IgD-negative memory B cell (primary cell): ENCODE measurements at regions not wholly inside any gene's neighbourhood (a gene's known extent, or its start where the extent isn't known, plus 50 kb on each side); places are given as distances from the start of the nearest gene placed in this dataset.

Source experiments
- H3K27ac Mint-ChIP-seq, 3 donors: one replicate each; pipeline ENCODE4 v1.8.0; 2020 to 2022; ENCODE audit warnings: mild to moderate bottlenecking in 3 of 3, mixed read lengths in 3 of 3, moderate library complexity in 1 of 3
- H3K27me3 Mint-ChIP-seq: one replicate; pipeline ENCODE4 v1.8.0; 2021; ENCODE audit warnings: mixed read lengths
- H3K36me3 Mint-ChIP-seq: one replicate; pipeline ENCODE4 v1.8.0; 2020; ENCODE audit warnings: mild to moderate bottlenecking, mixed read lengths
- H3K4me1 Mint-ChIP-seq, 3 donors: one replicate each; pipeline ENCODE4 v1.8.0; 2020 to 2022; ENCODE audit warnings: mixed read lengths in 3 of 3, mild to moderate bottlenecking in 1 of 3
- H3K4me3 Mint-ChIP-seq, 4 donors: one replicate each; pipeline ENCODE4 v1.8.0; 2020 to 2022; ENCODE audit warnings: mild to moderate bottlenecking in 4 of 4, mixed read lengths in 4 of 4, moderate library complexity in 3 of 4
- H3K9me3 Mint-ChIP-seq, 3 donors: one replicate each; pipeline ENCODE4 v1.8.0; 2020 to 2021; ENCODE audit warnings: mixed read lengths in 3 of 3, mild to moderate bottlenecking in 1 of 3

DNA sequence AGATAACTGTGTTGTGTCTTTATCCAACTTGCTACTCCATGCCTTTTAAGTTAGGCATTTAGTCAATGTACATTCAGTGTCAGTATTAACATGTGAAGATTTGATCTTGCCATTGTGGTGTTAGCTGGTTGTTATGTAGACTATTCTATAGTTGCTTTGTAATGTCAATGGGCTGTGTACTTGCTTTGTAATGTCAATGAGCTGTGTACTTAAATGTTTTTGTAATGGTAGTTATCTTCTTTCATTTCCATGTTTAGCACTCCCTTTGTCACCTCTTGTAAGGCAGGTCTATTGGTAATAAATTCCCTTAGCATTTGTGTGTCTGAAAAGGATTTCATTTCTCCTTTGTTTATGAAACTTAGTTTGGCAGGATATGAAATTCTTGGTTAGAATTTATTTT lies 53.4 kb downstream of the MC4R start:
- no peak overlapping the region for H3K27ac Mint-ChIP-seq
- no peak overlapping the region for H3K4me3 Mint-ChIP-seq
- H3K36me3 Mint-ChIP-seq: no peaks in the 10 kb centered on the region
- peaks cover 0 to 4% (median 0%) of the 10 kb centered on the region in 3 donors for H3K9me3 Mint-ChIP-seq
- H3K27me3 Mint-ChIP-seq: no peaks in the 10 kb centered on the region
- H3K4me1 Mint-ChIP-seq: no peaks in the 10 kb centered on the region

DNA sequence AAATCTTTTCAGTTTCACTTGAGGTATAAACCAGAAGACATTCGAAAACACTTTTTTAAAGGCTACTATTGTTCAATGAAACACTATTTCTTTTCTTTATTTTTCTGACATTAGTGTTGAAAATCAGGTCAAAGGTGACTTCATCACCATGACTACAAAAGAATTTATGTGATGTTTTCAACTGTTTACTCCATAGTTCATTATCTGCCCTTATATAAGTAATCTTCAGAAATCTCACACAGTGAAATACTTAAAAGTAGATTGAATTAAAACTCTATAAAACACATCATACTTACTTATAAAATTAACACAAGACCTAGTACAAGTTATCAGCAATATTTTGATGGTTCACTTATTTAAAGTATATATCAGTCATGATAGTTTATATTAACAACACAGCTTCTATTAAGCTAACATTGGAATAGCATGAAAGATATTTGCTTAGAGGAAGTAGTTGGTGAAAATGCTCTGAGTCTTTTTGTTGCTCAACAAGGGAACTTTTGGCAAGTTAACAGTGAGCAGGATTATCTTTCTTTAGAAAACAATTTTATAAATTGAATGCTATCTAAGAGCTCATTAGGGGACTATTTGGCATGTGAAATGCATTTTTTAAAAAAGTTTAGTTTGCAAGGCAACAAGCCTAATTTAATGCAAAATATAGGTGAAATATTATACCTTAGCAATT lies 60.8 kb downstream of the MC4R start:
- Mint-ChIP-seq H3K4me3 (no peak overlapping the region), H3K36me3 (no peaks in the 10 kb centered on the region), H3K27ac (no peak overlapping the region), H3K9me3 (peaks cover 0 to 2% (median 0%) of the 10 kb centered on the region in 3 donors), H3K27me3 (no peaks in the 10 kb centered on the region), H3K4me1 (no peaks in the 10 kb centered on the region)

DNA sequence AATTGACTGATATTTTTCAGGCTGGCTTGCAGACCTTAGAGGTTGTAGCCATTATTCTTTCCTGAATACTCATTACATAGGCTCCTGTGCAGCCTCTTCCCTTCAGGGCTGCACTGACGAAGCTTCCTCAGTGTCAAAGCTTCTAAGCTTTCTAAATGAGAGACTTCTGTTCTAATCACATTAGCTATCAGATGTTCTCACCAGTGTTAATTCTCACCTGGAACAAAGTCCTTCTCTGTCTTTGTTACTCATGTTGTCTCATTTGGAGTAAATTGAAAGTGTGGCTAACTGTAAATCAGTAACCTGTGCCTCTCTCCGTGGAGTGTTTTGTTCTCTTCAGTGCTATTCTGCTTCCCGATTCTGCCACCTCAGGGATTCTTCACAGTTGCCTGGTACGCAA lies 76.9 kb downstream of the MC4R start:
- Mint-ChIP-seq H3K4me1 (no peaks in the 10 kb centered on the region), H3K4me3 (no peak overlapping the region), H3K27me3 (no peaks in the 10 kb centered on the region), H3K27ac (no peak overlapping the region), H3K9me3 (peaks cover 0 to 3% (median 0%) of the 10 kb centered on the region in 3 donors), H3K36me3 (no peaks in the 10 kb centered on the region)

DNA sequence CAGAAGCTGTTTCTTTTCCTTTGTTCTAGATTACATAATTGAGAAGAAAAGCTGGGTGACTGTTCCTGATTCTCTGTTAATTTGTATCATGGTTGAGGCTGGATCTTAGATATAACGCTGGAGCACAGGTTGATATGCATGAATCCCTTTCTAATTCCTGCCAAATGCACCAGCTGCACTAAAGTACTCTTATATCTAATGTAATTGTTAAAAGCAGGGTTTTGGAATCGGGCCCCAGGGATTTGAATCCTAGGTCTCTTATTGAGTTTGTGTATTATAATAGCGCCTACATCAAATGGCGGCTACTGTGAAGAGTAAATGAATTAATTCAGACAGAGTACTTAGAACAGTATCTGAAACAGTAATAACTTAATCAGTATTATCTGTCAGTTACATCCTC lies 80.4 kb downstream of the MC4R start:
- H3K27me3 Mint-ChIP-seq: no peaks in the 10 kb centered on the region
- no peak overlapping the region for H3K27ac Mint-ChIP-seq
- H3K9me3 Mint-ChIP-seq: peaks cover 0 to under 1% (median 0%) of the 10 kb centered on the region in 3 donors
- H3K36me3 Mint-ChIP-seq: no peaks in the 10 kb centered on the region
- H3K4me3 Mint-ChIP-seq: no peak overlapping the region
- H3K4me1 Mint-ChIP-seq: no peaks in the 10 kb centered on the region

DNA sequence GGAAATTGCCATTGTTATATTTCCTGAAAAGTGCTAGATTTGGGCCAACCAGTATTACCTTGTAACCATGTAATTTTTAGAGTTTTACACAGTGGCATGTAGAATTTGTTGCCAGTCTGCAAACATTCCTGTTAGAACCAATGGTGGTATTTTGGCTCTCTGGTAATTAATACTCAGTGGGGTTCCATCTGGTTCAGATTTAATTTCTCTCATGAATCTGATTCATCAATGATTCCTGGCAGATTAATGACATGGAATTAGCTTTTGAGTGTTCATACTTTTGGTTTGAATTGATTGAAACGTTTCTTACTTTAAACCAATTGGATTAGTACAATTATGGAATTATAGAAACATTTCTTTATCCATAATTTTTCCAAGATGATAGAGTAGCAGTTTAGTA lies 93.2 kb downstream of the MC4R start:
- Mint-ChIP-seq H3K9me3 (no peaks in the 10 kb centered on the region), H3K36me3 (no peaks in the 10 kb centered on the region), H3K4me3 (no peak overlapping the region), H3K27me3 (no peaks in the 10 kb centered on the region), H3K4me1 (no peaks in the 10 kb centered on the region), H3K27ac (no peak overlapping the region)

DNA sequence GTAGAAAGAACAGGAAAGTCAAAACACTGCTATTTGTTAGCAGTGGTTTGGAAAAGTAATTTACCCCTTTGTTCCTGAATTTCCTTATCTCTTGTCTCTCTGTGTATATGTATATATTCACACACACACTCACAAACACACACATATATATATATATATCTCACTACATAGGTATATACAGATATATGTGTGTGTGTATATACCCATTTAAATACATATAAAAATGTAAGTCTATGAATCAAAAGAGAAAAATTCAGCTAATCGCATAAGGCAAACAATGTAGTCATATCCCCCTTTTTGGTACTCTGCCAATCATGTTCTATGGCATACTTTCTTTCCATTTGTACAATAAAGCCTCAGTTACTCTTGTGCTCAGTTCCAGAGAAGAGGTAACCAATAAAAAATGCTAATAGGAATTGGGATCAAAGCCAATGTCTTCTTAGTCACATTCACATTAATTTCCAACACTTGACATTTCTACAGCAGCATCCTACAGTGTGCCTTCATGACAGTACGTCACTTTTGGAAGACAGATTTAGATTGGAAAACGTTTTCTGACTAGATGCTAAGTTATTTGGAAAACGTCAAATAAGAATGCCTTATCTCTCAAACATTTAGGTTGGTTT lies 94.6 kb downstream of the MC4R start:
- H3K4me3 Mint-ChIP-seq: no peak overlapping the region
- H3K27ac Mint-ChIP-seq: no peak overlapping the region
- no peaks in the 10 kb centered on the region for H3K4me1 Mint-ChIP-seq
- H3K36me3 Mint-ChIP-seq: no peaks in the 10 kb centered on the region
- no peaks in the 10 kb centered on the region for H3K27me3 Mint-ChIP-seq
- peaks cover 2 to 4% (median 2%) of the 10 kb centered on the region in 3 donors for H3K9me3 Mint-ChIP-seq

DNA sequence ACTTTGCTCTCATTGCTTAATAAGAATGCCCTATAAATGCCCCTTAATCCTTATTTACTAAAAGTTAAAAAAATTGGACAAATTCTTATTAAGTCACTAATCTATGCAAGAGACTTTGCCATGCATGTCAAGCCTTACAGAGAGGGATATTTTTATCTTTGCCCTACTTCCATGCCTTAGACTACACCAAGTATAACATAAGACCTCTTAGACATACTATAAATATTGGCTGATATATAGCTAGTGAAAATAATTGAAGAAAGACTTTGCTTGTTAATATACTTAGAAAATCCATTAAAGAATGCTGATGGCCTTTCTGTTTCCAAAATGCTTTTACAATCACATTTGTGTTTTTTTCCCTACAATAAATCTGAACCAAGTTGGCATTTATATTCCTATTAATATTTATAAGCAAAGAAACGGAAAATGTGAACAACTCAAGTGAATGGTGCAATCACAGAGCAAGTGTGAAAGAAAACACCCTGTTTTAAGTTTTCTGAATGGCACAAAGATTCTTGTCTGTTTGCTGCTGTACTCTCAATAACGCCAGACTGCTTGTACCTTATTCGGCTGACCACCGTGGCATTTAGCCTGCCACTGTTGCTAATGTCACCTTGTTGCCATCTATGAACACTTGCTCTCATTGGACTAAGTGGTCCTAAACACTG lies 105.0 kb downstream of the MC4R start:
- H3K27ac Mint-ChIP-seq: no peak overlapping the region
- H3K9me3 Mint-ChIP-seq: peaks cover 0 to 7% (median 0%) of the 10 kb centered on the region in 3 donors
- no peaks in the 10 kb centered on the region for H3K27me3 Mint-ChIP-seq
- no peak overlapping the region for H3K4me3 Mint-ChIP-seq
- H3K36me3 Mint-ChIP-seq: no peaks in the 10 kb centered on the region
- H3K4me1 Mint-ChIP-seq: no peaks in the 10 kb centered on the region

DNA sequence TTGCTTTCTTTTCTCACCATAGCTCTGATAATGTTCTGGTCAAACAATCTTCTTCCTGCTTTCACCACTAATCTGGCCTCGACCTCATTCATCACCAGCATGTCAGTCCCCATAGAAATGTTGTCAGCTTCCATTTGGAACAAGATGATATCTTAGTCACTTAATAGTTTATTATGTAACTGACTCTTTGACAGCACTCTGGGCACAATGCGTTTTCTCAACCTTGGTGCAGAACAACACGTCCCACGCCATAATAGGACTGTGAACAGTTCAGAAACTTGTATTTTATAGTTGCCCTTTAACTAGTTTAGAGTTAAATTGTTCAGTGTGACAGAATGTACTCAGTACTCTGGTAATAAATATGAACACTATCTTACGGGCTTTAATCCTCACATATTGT lies 106.0 kb downstream of the MC4R start:
- H3K9me3 Mint-ChIP-seq: peaks cover 0 to 7% (median 4%) of the 10 kb centered on the region in 3 donors
- no peak overlapping the region for H3K4me3 Mint-ChIP-seq
- no peak overlapping the region for H3K27ac Mint-ChIP-seq
- H3K36me3 Mint-ChIP-seq: peaks cover 1% of the 10 kb centered on the region
- no peaks in the 10 kb centered on the region for H3K4me1 Mint-ChIP-seq
- H3K27me3 Mint-ChIP-seq: no peaks in the 10 kb centered on the region

DNA sequence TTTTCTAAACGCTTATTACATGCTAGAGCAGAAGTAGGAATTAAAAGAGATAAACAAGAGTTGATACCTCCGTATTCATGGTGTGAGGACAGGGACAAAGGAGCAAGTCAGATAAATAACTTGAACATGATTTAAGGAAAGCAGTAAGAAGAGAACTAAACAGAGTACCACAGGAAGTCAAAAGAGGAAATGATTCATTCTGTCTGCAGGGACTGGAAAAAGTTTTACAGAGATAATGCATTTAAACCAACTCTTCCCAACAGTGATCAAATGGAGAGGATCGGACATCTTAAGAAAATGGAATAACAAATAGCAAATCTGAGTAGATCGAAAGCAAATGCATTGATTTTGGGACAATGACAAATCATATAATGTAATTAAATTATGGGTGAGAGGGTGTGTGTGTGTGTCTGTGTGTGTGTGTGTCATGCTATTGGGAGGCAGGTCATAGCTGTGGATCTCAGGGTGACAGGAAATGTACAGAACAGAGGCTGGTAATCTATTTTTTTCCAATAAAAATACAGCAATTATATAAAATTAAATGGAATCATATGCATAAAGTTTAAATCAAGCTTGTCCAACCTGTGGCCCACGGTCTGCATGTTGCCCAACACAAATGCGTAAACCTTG lies 113.4 kb downstream of the MC4R start:
- peaks cover 0 to 4% (median 1%) of the 10 kb centered on the region in 3 donors for H3K4me1 Mint-ChIP-seq
- peaks cover 1% of the 10 kb centered on the region for H3K36me3 Mint-ChIP-seq
- H3K27ac Mint-ChIP-seq: no peak overlapping the region
- H3K4me3 Mint-ChIP-seq: no peak overlapping the region
- H3K9me3 Mint-ChIP-seq: peaks cover 0 to 8% (median 4%) of the 10 kb centered on the region in 3 donors
- H3K27me3 Mint-ChIP-seq: no peaks in the 10 kb centered on the region

DNA sequence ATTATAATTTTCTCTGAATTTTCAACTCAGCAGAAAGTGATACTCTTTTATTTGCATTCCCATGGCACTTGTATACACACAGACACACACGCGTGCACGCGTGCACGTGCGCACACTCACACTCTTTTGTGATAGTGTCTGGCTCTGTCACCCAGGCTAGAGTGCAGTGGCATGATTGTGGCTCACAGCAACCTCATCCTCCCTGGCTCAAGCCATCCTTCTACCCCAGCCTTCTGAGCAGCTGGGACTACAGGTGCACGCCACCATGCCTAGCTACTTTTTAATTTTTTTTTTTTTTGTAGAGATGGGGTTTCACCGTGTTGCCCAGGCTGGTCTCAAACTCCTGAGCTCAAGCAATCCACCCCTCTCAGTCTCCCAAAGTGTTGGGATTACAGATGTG lies 123.2 kb downstream of the MC4R start:
- H3K4me3 Mint-ChIP-seq: no peak overlapping the region
- no peak overlapping the region for H3K27ac Mint-ChIP-seq
- peaks cover 5% of the 10 kb centered on the region for H3K27me3 Mint-ChIP-seq
- H3K9me3 Mint-ChIP-seq: peaks cover 0 to 3% (median 0%) of the 10 kb centered on the region in 3 donors
- peaks cover 0 to 6% (median 3%) of the 10 kb centered on the region in 3 donors for H3K4me1 Mint-ChIP-seq
- no peaks in the 10 kb centered on the region for H3K36me3 Mint-ChIP-seq

DNA sequence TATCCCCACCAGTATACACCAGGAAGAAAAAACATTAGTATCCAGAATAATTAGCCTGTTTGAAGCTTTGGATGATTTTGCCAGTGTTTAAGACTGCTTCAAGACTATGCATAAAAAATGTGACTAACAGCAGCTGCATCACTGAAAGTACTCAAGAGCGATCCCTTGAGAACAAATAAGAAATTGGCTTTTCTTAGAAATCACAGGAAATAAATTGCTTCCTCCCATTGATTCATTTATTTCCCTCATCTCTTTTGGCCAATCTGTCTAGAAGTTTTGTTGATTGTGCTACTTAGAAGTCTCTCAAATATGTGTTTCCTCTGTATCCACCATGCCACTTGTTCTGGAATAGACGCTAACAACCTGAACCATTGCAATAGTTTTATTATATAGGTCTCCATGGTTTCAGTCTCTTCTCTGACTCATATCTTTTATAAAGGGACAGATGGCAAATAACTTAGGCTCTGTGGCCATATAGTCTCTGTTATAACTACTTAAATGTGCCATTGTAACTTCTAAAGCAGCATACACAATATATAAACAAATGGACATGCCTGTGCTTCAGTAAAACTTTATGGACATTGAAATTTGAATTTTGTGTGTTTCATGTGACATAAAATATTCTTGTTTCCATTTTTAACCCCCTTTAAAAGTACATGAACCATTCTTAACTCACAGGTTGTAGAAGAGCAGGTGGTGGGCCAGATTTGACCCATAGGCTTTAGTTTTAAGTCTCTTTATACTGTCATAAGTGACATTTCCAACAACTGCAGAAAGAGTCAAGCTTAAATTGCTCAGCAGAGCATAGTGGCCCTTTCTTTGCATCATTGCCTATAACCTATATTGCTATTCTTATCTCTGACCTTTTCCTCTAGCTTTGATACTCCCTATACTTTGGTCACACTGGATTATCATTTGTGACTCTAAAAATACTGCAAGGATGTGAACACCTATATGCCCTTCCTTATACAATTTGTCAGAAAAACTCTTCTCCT lies 123.9 kb downstream of the MC4R start:
- Mint-ChIP-seq H3K9me3 (peaks cover 0 to 3% (median 0%) of the 10 kb centered on the region in 3 donors), H3K4me3 (peak overlapping the region in 1 of 4 donors; percentile 25), H3K27me3 (peaks cover 5% of the 10 kb centered on the region), H3K36me3 (no peaks in the 10 kb centered on the region), H3K4me1 (peaks cover 0 to 6% (median 3%) of the 10 kb centered on the region in 3 donors), H3K27ac (no peak overlapping the region)

DNA sequence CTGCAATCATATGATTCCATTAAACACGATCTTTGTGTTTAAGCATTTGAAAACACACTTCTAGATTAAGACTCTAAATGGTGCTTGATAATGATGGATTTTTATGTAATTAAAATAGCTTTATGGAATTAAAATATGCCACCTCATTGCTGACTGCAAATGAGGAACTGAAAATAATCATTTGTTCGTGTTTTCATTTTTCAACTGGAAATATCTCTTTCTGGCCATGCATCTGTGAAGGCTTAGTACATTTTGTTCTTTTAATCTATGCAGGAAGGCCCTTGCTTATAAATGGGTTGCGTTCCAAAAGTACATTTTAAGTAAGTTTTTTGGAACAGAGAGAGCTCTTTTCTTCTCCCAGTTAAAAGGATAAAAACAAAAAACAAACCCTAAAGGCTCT lies 125.5 kb downstream of the MC4R start:
- Mint-ChIP-seq H3K9me3 (peaks cover 0 to 3% (median 0%) of the 10 kb centered on the region in 3 donors), H3K27me3 (peaks cover 8% of the 10 kb centered on the region), H3K36me3 (no peaks in the 10 kb centered on the region), H3K4me3 (no peak overlapping the region), H3K27ac (no peak overlapping the region), H3K4me1 (peaks cover 0 to 6% (median 3%) of the 10 kb centered on the region in 3 donors)

DNA sequence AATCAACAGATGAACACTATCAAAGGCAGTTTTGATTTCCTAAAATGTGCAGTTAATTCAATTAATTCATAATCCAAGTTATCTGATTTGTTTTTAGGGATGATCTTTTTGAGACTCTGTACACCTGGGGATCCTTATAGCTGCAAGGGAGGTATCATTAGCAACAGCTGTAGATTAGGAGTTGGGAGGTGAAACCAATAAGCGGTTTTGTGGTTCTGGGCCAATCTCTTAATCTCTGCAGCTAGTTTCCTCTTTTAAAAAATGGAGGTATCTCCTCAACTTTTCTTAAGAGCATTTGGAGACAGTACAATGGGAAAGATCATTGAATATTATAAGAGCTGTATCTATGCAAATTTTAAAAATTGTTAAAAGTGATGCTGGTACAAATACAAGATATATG lies 126.0 kb downstream of the MC4R start:
- peaks cover 0 to 6% (median 3%) of the 10 kb centered on the region in 3 donors for H3K4me1 Mint-ChIP-seq
- no peak overlapping the region for H3K4me3 Mint-ChIP-seq
- H3K27ac Mint-ChIP-seq: no peak overlapping the region
- peaks cover 8% of the 10 kb centered on the region for H3K27me3 Mint-ChIP-seq
- peaks cover 0 to 3% (median 0%) of the 10 kb centered on the region in 3 donors for H3K9me3 Mint-ChIP-seq
- H3K36me3 Mint-ChIP-seq: no peaks in the 10 kb centered on the region

DNA sequence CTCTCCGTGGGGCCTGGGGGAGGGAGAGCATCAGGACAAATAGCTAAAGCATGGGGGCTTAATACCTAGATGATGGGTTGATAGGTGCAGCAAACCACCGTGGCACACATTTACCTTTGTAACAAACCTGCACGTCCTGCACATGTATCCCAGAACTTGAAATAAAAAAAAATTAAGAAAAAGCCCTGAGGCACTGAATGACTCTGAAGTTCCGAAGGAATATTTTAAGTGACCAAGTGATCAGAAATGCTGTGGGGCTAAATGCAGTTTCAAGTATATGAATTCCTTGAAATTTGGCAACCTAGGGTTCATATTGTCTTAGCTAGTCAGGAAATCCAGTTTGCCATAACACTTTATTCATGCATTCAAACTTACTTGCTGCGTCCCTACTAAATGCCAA lies 127.5 kb downstream of the MC4R start:
- Mint-ChIP-seq H3K9me3 (peaks cover 5 to 7% (median 5%) of the 10 kb centered on the region in 3 donors), H3K36me3 (no peaks in the 10 kb centered on the region), H3K4me1 (peaks cover 0 to 6% (median 3%) of the 10 kb centered on the region in 3 donors), H3K4me3 (no peak overlapping the region), H3K27me3 (peaks cover 8% of the 10 kb centered on the region), H3K27ac (no peak overlapping the region)
